Erythroblast (primary cell): ENCODE measurements at regions not wholly inside any gene's neighbourhood (a gene's known extent, or its start where the extent isn't known, plus 50 kb on each side); places are given as distances from the start of the nearest gene placed in this dataset.

Experiments used
- GATA1 ChIP-seq: IDR thresholded peaks from 2 replicates; pipeline ENCODE4 v1.6.1; 2011; ENCODE audit warnings: low read depth, mild to moderate bottlenecking, control low read depth, low read length, moderate library complexity
- POLR2A ChIP-seq: IDR thresholded peaks from 2 replicates; pipeline ENCODE4 v1.6.1; 2011; ENCODE audit warnings: mild to moderate bottlenecking, low read length

DNA sequence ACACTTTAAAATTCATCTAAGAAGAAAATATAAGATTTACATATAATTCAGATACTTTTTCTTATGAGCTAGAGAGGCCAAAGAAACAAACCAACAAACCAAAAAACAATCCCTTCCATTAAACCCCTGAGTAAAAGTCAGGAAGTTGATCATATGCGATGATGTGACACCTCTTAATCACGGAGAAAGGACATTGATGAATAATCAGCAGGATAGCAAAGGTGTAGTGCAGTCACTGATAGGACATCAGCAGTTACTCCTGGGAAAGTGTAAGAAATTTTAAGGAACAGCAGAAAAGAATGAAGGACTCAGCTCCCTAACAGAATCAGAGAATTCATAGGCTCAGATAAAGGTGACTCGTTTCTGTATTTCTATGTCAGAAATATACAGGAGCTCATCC, 202.4 kb upstream of the EDNRB start:
- TF ChIP-seq POLR2A: no peak
- no peak for TF ChIP-seq GATA1
